ENCODE measurements at regions not wholly inside any gene's neighbourhood (a gene's known extent, or its start where the extent isn't known, plus 50 kb on each side); places are given as distances from the start of the nearest gene placed in this dataset.

- TF ChIP-seq CTCF (IDR thresholded peaks at IDR 0.05) = no peak
- no peak for TF ChIP-seq POLR2AphosphoS5 (IDR thresholded peaks at IDR 0.05)
- TF ChIP-seq POLR2A (IDR thresholded peaks at IDR 0.05) = no peak
Observed at GRCh38 chr18:79598633-79599175, 80.9 kb upstream of the CTDP1 start.

All from suprapubic skin (tissue), 4 donors.